Thyroid gland (tissue), 4 donors: ENCODE measurements at regions not wholly inside any gene's neighbourhood (a gene's known extent, or its start where the extent isn't known, plus 50 kb on each side); places are given as distances from the start of the nearest gene placed in this dataset.

ENCODE experiments used
- DNase-seq, 2 donors: peaks; one replicate each; pipeline ENCODE4 v3.0.0-alpha.2; 2019
- H3K27ac ChIP-seq, 3 donors: fragments of 200-600 bp; sonication (generic); 1 replicate in 2 of 3; 2 replicates in 1 of 3; pipeline ENCODE4 v1.5.1; 2016 to 2019; ENCODE audit warnings: mild to moderate bottlenecking in 1 of 3, moderate library complexity in 1 of 3
- H3K27me3 ChIP-seq: fragments of 200-600 bp; sonication (generic); one replicate; pipeline ENCODE4 v1.5.1; 2019
- H3K36me3 ChIP-seq, 2 donors: fragments of 200-600 bp; sonication (generic); one replicate each; pipeline ENCODE4 v1.5.1; 2016 to 2019
- H3K4me1 ChIP-seq, 2 donors: fragments of 200-600 bp; sonication (generic); one replicate each; pipeline ENCODE4 v1.5.1; 2017 to 2019
- H3K4me3 ChIP-seq, 3 donors: fragments of 200-600 bp; sonication (generic); replicated peaks in 1 of 3; 1 replicate in 2 of 3; 2 replicates in 1 of 3; pipeline ENCODE4 v1.5.1; 2016; ENCODE audit warnings: mild to moderate bottlenecking in 1 of 3
- H3K9me3 ChIP-seq: fragments of 200-600 bp; sonication (generic); one replicate; pipeline ENCODE4 v1.5.1; 2017
- CTCF ChIP-seq, 6 experiments: fragments of 200-600 bp in 3 of 6; fragments of 450-650 bp in 3 of 6; sonication (generic) in 3 of 6; IDR thresholded peaks; one replicate each; pipeline ENCODE4 v1.5.1; 2016 to 2019; ENCODE audit warnings: antibody characterized with exemption in 6 of 6, mild to moderate bottlenecking in 2 of 6, inconsistent platforms in 1 of 6, moderate library complexity in 1 of 6
- POLR2A ChIP-seq, 2 donors: fragments of 450-650 bp; IDR thresholded peaks; one replicate each; pipeline ENCODE4 v1.6.1; 2017; ENCODE audit warnings: antibody characterized with exemption in 2 of 2, mild to moderate bottlenecking in 2 of 2, moderate library complexity in 1 of 2
- WGBS, 2 donors: methylation state at CpG; one replicate each; pipeline ENCODE4 v1.1.5; 2017; 5-methylcytosine and 5-hydroxymethylcytosine counted together
- intact Hi-C: fragments of 100-400 bp; cut with DNase I; formaldehyde crosslinking; loops from one replicate; pipeline ENCODE4 v1.15.1; 2023

- H3K27ac ChIP-seq = no peak overlapping the region
- H3K4me3 ChIP-seq = no peak overlapping the region
- no peak for TF ChIP-seq POLR2A (IDR thresholded peaks at IDR 0.05)
- no peak for TF ChIP-seq CTCF (IDR thresholded peaks at IDR 0.05)
- WGBS, 2 donors = 94 to 100% methylated on average over 1 of the region's 1 CpG
- no peaks in the 10 kb centered on the region for H3K4me1 ChIP-seq
- no peaks in the 10 kb centered on the region for H3K9me3 ChIP-seq
- intact Hi-C loops = no loop called here
- H3K36me3 ChIP-seq = no peaks in the 10 kb centered on the region
- no peak for DNase-seq
- H3K27me3 ChIP-seq = peaks cover 7% of the 10 kb centered on the region
Observed at GRCh38 chr6:27766405-27766804, 145.8 kb downstream of the OR2B2 start.

GRCh38 chr6:27765028-27765590 is 147.1 kb downstream of the OR2B2 start:
- Histone ChIP-seq H3K27ac (no peak overlapping the region), H3K4me1 (no peaks in the 10 kb centered on the region), H3K9me3 (no peaks in the 10 kb centered on the region), H3K27me3 (peaks cover 9% of the 10 kb centered on the region), H3K36me3 (no peaks in the 10 kb centered on the region), H3K4me3 (no peak overlapping the region)
- intact Hi-C loops = no loop called here
- TF ChIP-seq CTCF (IDR thresholded peaks at IDR 0.05) (no peak), POLR2A (IDR thresholded peaks at IDR 0.05) (no peak)
- no peak for DNase-seq

GRCh38 chr6:27761391-27761790 is 150.8 kb downstream of the OR2B2 start:
- intact Hi-C loops = no loop called here

GRCh38 chr6:27760464-27760863 is 151.7 kb downstream of the OR2B2 start:
- TF ChIP-seq POLR2A (IDR thresholded peaks at IDR 0.05) = no peak
- TF ChIP-seq CTCF (IDR thresholded peaks at IDR 0.05) = no peak
- 79 to 86% methylated on average over 2 of the region's 2 CpGs for WGBS, 2 donors
- Histone ChIP-seq H3K4me3 (no peak overlapping the region), H3K27ac (no peak overlapping the region), H3K27me3 (peaks cover 22% of the 10 kb centered on the region), H3K9me3 (no peaks in the 10 kb centered on the region), H3K36me3 (no peaks in the 10 kb centered on the region), H3K4me1 (no peaks in the 10 kb centered on the region)
- intact Hi-C loops = no loop called here
- no peak for DNase-seq

More at GRCh38 chr6:27761391-27761790, 150.8 kb downstream of the OR2B2 start:
- TF ChIP-seq POLR2A (IDR thresholded peaks at IDR 0.05) = no peak
- TF ChIP-seq CTCF (IDR thresholded peaks at IDR 0.05) = no peak
- Histone ChIP-seq H3K4me1 (no peaks in the 10 kb centered on the region), H3K27me3 (peaks cover 22% of the 10 kb centered on the region), H3K4me3 (no peak overlapping the region), H3K9me3 (no peaks in the 10 kb centered on the region), H3K36me3 (no peaks in the 10 kb centered on the region), H3K27ac (no peak overlapping the region)
- DNase-seq = no peak
- 54 to 55% methylated on average over 7 of the region's 7 CpGs for WGBS, 2 donors

- 68 to 91% methylated on average over 1 of the region's 1 CpG for WGBS, 2 donors
- Histone ChIP-seq H3K4me1 (no peaks in the 10 kb centered on the region), H3K27me3 (peaks cover 22% of the 10 kb centered on the region), H3K36me3 (no peaks in the 10 kb centered on the region), H3K27ac (no peak overlapping the region), H3K9me3 (no peaks in the 10 kb centered on the region), H3K4me3 (no peak overlapping the region)
- intact Hi-C loops = no loop called here
- no peak for DNase-seq
- no peak for TF ChIP-seq POLR2A (IDR thresholded peaks at IDR 0.05)
- TF ChIP-seq CTCF (IDR thresholded peaks at IDR 0.05) = no peak
Observed at GRCh38 chr6:27759930-27760329, 152.3 kb downstream of the OR2B2 start.
